ENCODE measurements at regions not wholly inside any gene's neighbourhood (a gene's known extent, or its start where the extent isn't known, plus 50 kb on each side); places are given as distances from the start of the nearest gene placed in this dataset.

- TF ChIP-seq KDM1A (IDR thresholded peaks at IDR 0.05; ENCODE audit: low read depth) (no peak), GATA3 (IDR thresholded peaks at IDR 0.05; ENCODE audit: borderline replicate concordance) (no peak)
Observed at GRCh38 chr22:23453277-23453676, 126.8 kb downstream of the IGLL1 start.

Measured in A549 (cell line).